Natural killer cell (primary cell): ENCODE measurements at regions not wholly inside any gene's neighbourhood (a gene's known extent, or its start where the extent isn't known, plus 50 kb on each side); places are given as distances from the start of the nearest gene placed in this dataset.

Experiments
- ATAC-seq, 3 donors: fragments of 150-1000 bp in 2 of 3; fragments of 200-7000 bp in 1 of 3; cut with Tn5 transposase; 1 replicate in 1 of 3; 2 replicates in 2 of 3; pipeline ENCODE4 v1.10.0; 2021; ENCODE audit warnings: mild to moderate bottlenecking in 2 of 3, moderate library complexity in 2 of 3
- DNase-seq, 2 donors: peaks; one replicate each; pipeline versions ENCODE4 v3.0.0 to v3.0.0-alpha.2; 2013 to 2021; ENCODE audit warnings: mixed read lengths in 1 of 2
- H3K27ac ChIP-seq: one replicate; pipeline ENCODE4 v1.5.1; 2013; ENCODE audit warnings: mild to moderate bottlenecking, low read length
- H3K27me3 ChIP-seq: one replicate; pipeline ENCODE4 v1.6.1; 2013; ENCODE audit warnings: low read length; ENCODE audit not compliant: control insufficient read depth, insufficient read depth
- H3K36me3 ChIP-seq: one replicate; pipeline ENCODE4 v1.6.1; 2013; ENCODE audit warnings: low read length; ENCODE audit not compliant: control insufficient read depth, insufficient read depth
- H3K4me1 ChIP-seq: one replicate; pipeline ENCODE4 v1.6.1; 2013; ENCODE audit warnings: low read length; ENCODE audit not compliant: control insufficient read depth, insufficient read depth
- H3K4me3 ChIP-seq: one replicate; pipeline ENCODE4 v1.5.1; 2013; ENCODE audit warnings: low read length
- H3K9me3 ChIP-seq: one replicate; pipeline ENCODE4 v1.6.1; 2013; ENCODE audit warnings: low read length; ENCODE audit not compliant: control insufficient read depth, insufficient read depth
- H3K27ac Mint-ChIP-seq, 2 donors: one replicate each; pipeline ENCODE4 v1.8.0; 2022; ENCODE audit warnings: mild to moderate bottlenecking in 2 of 2, mixed read lengths in 2 of 2, moderate library complexity in 1 of 2
- H3K27me3 Mint-ChIP-seq, 2 donors: one replicate each; pipeline ENCODE4 v1.8.0; 2022; ENCODE audit warnings: low read depth in 2 of 2, mixed read lengths in 2 of 2
- H3K36me3 Mint-ChIP-seq: one replicate; pipeline ENCODE4 v1.8.0; 2022; ENCODE audit warnings: mixed read lengths
- H3K4me1 Mint-ChIP-seq, 2 donors: one replicate each; pipeline ENCODE4 v1.8.0; 2022; ENCODE audit warnings: mixed read lengths in 2 of 2
- H3K4me3 Mint-ChIP-seq: one replicate; pipeline ENCODE4 v1.8.0; 2022; ENCODE audit warnings: mild to moderate bottlenecking, moderate library complexity, mixed read lengths
- H3K9me3 Mint-ChIP-seq, 2 donors: one replicate each; pipeline ENCODE4 v1.8.0; 2022; ENCODE audit warnings: mixed read lengths in 2 of 2
- WGBS: methylation state at CpG from one replicate; pipeline ENCODE4 v1.1.7; 2013; ENCODE audit warnings: missing lambda C conversion rate; ENCODE audit not compliant: insufficient coverage; 5-methylcytosine and 5-hydroxymethylcytosine counted together
- intact Hi-C: fragments of 100-400 bp; cut with micrococcal nuclease; formaldehyde crosslinking; loops from one replicate; pipeline ENCODE4 v1.14.2; 2022
- TF ChIP-seq, protein P1 (sequence below): fragments of 200-600 bp; IDR thresholded peaks from one replicate; pipeline ENCODE4 v1.8.0; 2022; ENCODE audit warnings: antibody characterized with exemption

DNA sequence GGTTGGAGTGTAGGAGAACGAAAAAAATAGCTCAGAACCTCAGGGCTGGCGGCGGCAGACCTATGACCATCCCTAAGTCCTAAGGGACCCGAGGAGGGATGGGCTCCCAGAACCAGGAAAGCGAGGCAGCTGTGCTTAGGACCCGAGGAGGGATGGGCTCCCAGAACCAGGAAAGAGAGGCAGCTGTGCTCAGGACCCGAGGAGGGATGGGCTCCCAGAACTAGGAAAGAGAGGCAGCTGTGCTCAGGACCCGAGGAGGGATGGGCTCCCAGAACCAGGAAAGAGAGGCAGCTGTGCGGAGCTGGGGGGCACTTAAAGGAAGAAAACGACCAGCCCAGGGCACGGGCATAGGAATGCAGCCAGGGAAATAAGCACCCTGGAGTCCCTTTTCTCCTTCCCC, 125.0 kb upstream of the DLG1 start:
- Mint-ChIP-seq H3K27ac (no peak overlapping the region), H3K4me3 (no peak overlapping the region), H3K27me3 (peaks cover 14 to 16% of the 10 kb centered on the region in 2 donors), H3K9me3 (no peaks in the 10 kb centered on the region), H3K36me3 (no peaks in the 10 kb centered on the region), H3K4me1 (peaks cover 6% of the 10 kb centered on the region in 2 donors)
- H3K27me3 ChIP-seq: no peaks in the 10 kb centered on the region
- no peak overlapping the region for H3K27ac ChIP-seq
- no peak for DNase-seq
- H3K4me3 ChIP-seq: no peak overlapping the region
- WGBS: 72% methylated on average over 11 of the region's 11 CpGs
- H3K4me1 ChIP-seq: no peaks in the 10 kb centered on the region
- intact Hi-C loops: no loop called here
- no peak for ATAC-seq
- TF ChIP-seq, protein P1, sequence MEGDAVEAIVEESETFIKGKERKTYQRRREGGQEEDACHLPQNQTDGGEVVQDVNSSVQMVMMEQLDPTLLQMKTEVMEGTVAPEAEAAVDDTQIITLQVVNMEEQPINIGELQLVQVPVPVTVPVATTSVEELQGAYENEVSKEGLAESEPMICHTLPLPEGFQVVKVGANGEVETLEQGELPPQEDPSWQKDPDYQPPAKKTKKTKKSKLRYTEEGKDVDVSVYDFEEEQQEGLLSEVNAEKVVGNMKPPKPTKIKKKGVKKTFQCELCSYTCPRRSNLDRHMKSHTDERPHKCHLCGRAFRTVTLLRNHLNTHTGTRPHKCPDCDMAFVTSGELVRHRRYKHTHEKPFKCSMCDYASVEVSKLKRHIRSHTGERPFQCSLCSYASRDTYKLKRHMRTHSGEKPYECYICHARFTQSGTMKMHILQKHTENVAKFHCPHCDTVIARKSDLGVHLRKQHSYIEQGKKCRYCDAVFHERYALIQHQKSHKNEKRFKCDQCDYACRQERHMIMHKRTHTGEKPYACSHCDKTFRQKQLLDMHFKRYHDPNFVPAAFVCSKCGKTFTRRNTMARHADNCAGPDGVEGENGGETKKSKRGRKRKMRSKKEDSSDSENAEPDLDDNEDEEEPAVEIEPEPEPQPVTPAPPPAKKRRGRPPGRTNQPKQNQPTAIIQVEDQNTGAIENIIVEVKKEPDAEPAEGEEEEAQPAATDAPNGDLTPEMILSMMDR: no peak
- H3K36me3 ChIP-seq: no peaks in the 10 kb centered on the region
- no peaks in the 10 kb centered on the region for H3K9me3 ChIP-seq

DNA sequence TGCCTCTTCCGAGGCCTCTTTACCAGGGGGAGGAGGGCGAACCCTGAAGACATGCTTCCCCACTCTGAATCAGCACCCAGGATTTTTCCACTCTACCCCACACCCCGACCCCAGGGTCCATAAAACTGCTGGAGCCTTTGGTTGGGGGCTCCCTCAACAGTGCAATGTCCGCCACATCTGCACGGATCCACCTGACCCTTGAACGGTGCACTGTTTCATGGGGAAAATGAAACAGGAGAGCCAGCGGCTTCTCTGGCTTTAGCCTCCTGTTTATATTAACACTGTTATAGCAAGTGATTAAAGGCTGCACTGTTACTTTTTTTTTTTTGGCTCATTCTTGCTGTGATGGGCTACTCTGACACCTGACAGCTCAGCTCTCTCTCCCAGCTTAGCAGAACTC, 124.1 kb upstream of the DLG1 start:
- H3K36me3 Mint-ChIP-seq: no peaks in the 10 kb centered on the region
- no peaks in the 10 kb centered on the region for H3K9me3 Mint-ChIP-seq
- Histone ChIP-seq H3K4me3 (no peak overlapping the region), H3K36me3 (no peaks in the 10 kb centered on the region), H3K4me1 (no peaks in the 10 kb centered on the region), H3K27me3 (no peaks in the 10 kb centered on the region), H3K9me3 (no peaks in the 10 kb centered on the region), H3K27ac (no peak overlapping the region)
- H3K27ac Mint-ChIP-seq: no peak overlapping the region
- H3K27me3 Mint-ChIP-seq: peaks cover 16% of the 10 kb centered on the region in 2 donors
- WGBS: 86% methylated on average over 7 of the region's 7 CpGs
- no peak overlapping the region for H3K4me3 Mint-ChIP-seq
- no peaks in the 10 kb centered on the region for H3K4me1 Mint-ChIP-seq
- TF ChIP-seq, protein P1: no peak
- ATAC-seq (no peak), DNase-seq (no peak)
- intact Hi-C loops: no loop called here

DNA sequence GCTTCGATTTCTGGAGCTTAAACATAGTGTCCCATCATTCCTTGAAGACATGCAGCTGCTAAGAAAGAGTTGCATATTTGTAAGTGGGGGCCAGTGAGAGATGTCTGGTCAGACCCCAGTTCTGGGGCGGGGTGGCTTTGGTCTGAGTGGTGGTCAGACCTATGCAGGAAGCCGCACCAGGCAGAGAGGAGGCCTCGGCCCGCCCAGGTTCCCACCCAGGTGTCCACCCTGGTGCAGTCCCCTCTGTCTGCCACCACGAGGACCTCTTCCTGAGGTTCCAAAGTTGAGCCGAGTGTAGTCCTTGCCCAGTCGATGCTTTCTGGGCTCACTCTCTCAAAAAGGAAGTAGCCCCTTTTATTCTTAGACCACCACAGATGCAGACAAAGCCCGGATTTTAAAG, 122.6 kb upstream of the DLG1 start:
- no peaks in the 10 kb centered on the region for H3K27me3 ChIP-seq
- Mint-ChIP-seq H3K9me3 (no peaks in the 10 kb centered on the region), H3K27me3 (peaks cover 16% of the 10 kb centered on the region in 2 donors), H3K27ac (no peak overlapping the region), H3K4me1 (no peaks in the 10 kb centered on the region), H3K36me3 (no peaks in the 10 kb centered on the region), H3K4me3 (no peak overlapping the region)
- TF ChIP-seq, protein P1: no peak
- no peak overlapping the region for H3K4me3 ChIP-seq
- no peaks in the 10 kb centered on the region for H3K36me3 ChIP-seq
- DNase-seq: no peak
- H3K27ac ChIP-seq: no peak overlapping the region
- 84% methylated on average over 8 of the region's 9 CpGs for WGBS
- intact Hi-C loops: no loop called here
- no peaks in the 10 kb centered on the region for H3K4me1 ChIP-seq
- no peaks in the 10 kb centered on the region for H3K9me3 ChIP-seq
- no peak for ATAC-seq

DNA sequence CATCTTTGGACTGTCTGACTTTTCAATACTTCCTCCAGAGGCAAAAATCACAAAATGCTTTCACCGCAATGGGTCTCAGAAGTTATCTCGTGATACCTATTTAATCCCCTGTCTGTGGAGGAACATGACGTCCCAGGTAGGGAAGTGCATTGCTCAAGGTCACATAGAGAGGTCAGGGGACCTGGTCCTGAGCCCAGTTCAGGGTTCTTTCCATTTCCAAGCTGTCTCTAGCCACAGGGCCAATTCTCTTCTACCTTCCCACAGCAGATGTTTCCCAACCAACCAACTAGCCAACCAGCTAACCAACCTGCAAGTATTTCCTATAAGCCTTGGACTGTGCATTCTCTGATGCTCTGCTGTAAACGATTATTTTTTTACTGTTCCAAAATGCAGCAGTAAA, 122.2 kb upstream of the DLG1 start:
- Mint-ChIP-seq H3K27ac (no peak overlapping the region), H3K4me1 (no peaks in the 10 kb centered on the region), H3K27me3 (peaks cover 15 to 16% of the 10 kb centered on the region in 2 donors), H3K36me3 (no peaks in the 10 kb centered on the region), H3K4me3 (no peak overlapping the region), H3K9me3 (no peaks in the 10 kb centered on the region)
- no peaks in the 10 kb centered on the region for H3K36me3 ChIP-seq
- ATAC-seq (no peak), DNase-seq (no peak)
- no peak overlapping the region for H3K4me3 ChIP-seq
- H3K4me1 ChIP-seq: no peaks in the 10 kb centered on the region
- H3K9me3 ChIP-seq: no peaks in the 10 kb centered on the region
- WGBS: 89% methylated on average over 4 of the region's 4 CpGs
- TF ChIP-seq, protein P1: no peak
- H3K27me3 ChIP-seq: no peaks in the 10 kb centered on the region
- intact Hi-C loops: no loop called here
- no peak overlapping the region for H3K27ac ChIP-seq
